ENCODE measurements at regions not wholly inside any gene's neighbourhood (a gene's known extent, or its start where the extent isn't known, plus 50 kb on each side); places are given as distances from the start of the nearest gene placed in this dataset.

GRCh38 chr20:22496817-22497216, 87.6 kb downstream of the FOXA2 start:
- Histone ChIP-seq H3K27ac (no peak overlapping the region), H3K36me3 (no peaks in the 10 kb centered on the region), H3K27me3 (peaks cover 0 to 5% of the 10 kb centered on the region in 2 donors), H3K4me3 (no peak overlapping the region), H3K4me1 (no peaks in the 10 kb centered on the region), H3K9me3 (no peaks in the 10 kb centered on the region)
- DNase-seq (ENCODE audit: low spot score in 2 of 2): no peak
- WGBS, 2 donors: 78 to 88% methylated on average over 3 of the region's 3 CpGs
- TF ChIP-seq CTCF (IDR thresholded peaks at IDR 0.05) (no peak), POLR2A (IDR thresholded peaks at IDR 0.05) (no peak), EP300 (IDR thresholded peaks at IDR 0.05) (no peak)

DNA sequence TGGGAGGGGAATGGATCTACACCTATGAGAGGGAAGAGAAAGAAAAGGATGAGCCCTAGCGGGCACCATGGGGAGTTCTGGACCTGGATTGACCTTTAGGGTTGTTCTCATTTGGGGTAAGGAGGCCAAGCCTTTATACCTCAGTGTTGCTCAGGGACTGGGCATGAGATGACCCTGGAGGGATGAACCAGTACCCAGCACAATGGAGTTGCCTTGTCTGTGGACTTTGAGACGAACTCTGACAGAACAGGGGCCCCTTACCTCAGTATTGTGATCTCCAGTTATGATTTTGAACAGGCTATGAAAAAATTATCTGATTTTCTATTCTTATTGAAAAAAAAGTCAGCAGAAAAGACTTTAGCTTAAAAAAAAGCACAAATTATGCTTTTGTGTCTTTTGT, 88.6 kb downstream of the FOXA2 start:
- 69 to 70% methylated on average over 2 of the region's 2 CpGs for WGBS, 2 donors
- TF ChIP-seq CTCF (IDR thresholded peaks at IDR 0.05) (no peak), EP300 (IDR thresholded peaks at IDR 0.05) (no peak), POLR2A (IDR thresholded peaks at IDR 0.05) (no peak)

GRCh38 chr20:22495172-22495571, 89.2 kb downstream of the FOXA2 start:
- H3K36me3 ChIP-seq: no peaks in the 10 kb centered on the region
- peaks cover 0 to 14% of the 10 kb centered on the region in 2 donors for H3K27me3 ChIP-seq
- no peak overlapping the region for H3K4me3 ChIP-seq
- DNase-seq (ENCODE audit: low spot score in 2 of 2): no peak
- H3K4me1 ChIP-seq: no peaks in the 10 kb centered on the region
- WGBS, 2 donors: 66 to 69% methylated on average over 2 of the region's 2 CpGs
- no peaks in the 10 kb centered on the region for H3K9me3 ChIP-seq
- TF ChIP-seq EP300 (IDR thresholded peaks at IDR 0.05): no peak
- TF ChIP-seq CTCF (IDR thresholded peaks at IDR 0.05): no peak
- TF ChIP-seq POLR2A (IDR thresholded peaks at IDR 0.05): no peak
- no peak overlapping the region for H3K27ac ChIP-seq

More for the DNA sequence above, 88.6 kb downstream of the FOXA2 start:
- Histone ChIP-seq H3K4me3 (no peak overlapping the region), H3K27ac (no peak overlapping the region), H3K36me3 (no peaks in the 10 kb centered on the region), H3K9me3 (no peaks in the 10 kb centered on the region), H3K27me3 (peaks cover 0 to 10% of the 10 kb centered on the region in 2 donors), H3K4me1 (no peaks in the 10 kb centered on the region)
- no peak for DNase-seq (ENCODE audit: low spot score in 2 of 2)

DNA sequence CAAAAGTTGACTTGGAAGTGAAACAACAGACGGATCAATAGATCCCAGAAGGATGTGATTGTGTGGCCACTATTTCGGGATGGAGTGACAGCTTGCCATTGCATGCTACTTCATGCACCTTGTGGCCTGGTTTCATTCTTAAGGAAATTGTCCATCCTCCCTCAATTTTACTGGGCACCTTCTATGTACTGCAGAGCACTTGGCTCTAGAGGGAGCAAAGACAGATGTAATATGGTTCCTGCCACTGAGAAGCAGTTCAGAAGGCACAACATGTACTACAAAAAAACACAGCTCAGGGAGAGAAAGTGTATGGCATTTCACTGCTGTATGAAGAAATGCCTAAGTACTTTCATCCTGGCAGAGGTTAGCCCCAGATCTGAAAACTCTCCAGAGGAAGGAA, 91.9 kb downstream of the FOXA2 start:
- DNase-seq (ENCODE audit: low spot score in 2 of 2): no peak
- Histone ChIP-seq H3K27me3 (peaks cover 0 to 17% of the 10 kb centered on the region in 2 donors), H3K4me1 (no peaks in the 10 kb centered on the region), H3K27ac (no peak overlapping the region), H3K9me3 (no peaks in the 10 kb centered on the region), H3K36me3 (no peaks in the 10 kb centered on the region), H3K4me3 (no peak overlapping the region)
- WGBS, 2 donors: 86 to 88% methylated on average over 2 of the region's 2 CpGs
- TF ChIP-seq CTCF (IDR thresholded peaks at IDR 0.05) (no peak), POLR2A (IDR thresholded peaks at IDR 0.05) (no peak), EP300 (IDR thresholded peaks at IDR 0.05) (no peak)

- H3K36me3 ChIP-seq: no peaks in the 10 kb centered on the region
- TF ChIP-seq CTCF (IDR thresholded peaks at IDR 0.05) (no peak), POLR2A (IDR thresholded peaks at IDR 0.05) (no peak), EP300 (IDR thresholded peaks at IDR 0.05) (no peak)
- H3K27ac ChIP-seq: no peak overlapping the region
- no peak for DNase-seq (ENCODE audit: low spot score in 2 of 2)
- WGBS, 2 donors: 43 to 49% methylated on average over 3 of the region's 3 CpGs
- peaks cover 0 to 17% of the 10 kb centered on the region in 2 donors for H3K27me3 ChIP-seq
- no peaks in the 10 kb centered on the region for H3K4me1 ChIP-seq
- H3K4me3 ChIP-seq: no peak overlapping the region
- no peaks in the 10 kb centered on the region for H3K9me3 ChIP-seq
Observed at GRCh38 chr20:22491194-22491505, 93.2 kb downstream of the FOXA2 start.
